GM19351 (cell line): ENCODE measurements at regions not wholly inside any gene's neighbourhood (a gene's known extent, or its start where the extent isn't known, plus 50 kb on each side); places are given as distances from the start of the nearest gene placed in this dataset.
A peak's percentile ranks its signal among the peaks of the same experiment; 100 is the strongest.
"Not testable (repeated sequence)": the region's sequence is repeated elsewhere in the genome, so short reads cannot be mapped to it uniquely, and the experiment has no call there.

Source experiments
- ATAC-seq: cut with Tn5 transposase; IDR thresholded peaks from one replicate; pipeline ENCODE4 v1.9.1; 2021; ENCODE audit warnings: mild to moderate bottlenecking, moderate library complexity; ENCODE audit not compliant: unreplicated experiment

GRCh38 chr12:32010631-32011336, 51.6 kb downstream of the RESF1 start:
- no peak for ATAC-seq

GRCh38 chr12:32012249-32012785, 53.1 kb downstream of the RESF1 start:
- ATAC-seq, result no peak

GRCh38 chr12:32015036-32015435, 55.8 kb downstream of the RESF1 start:
- no peak for ATAC-seq

- ATAC-seq, result no peak
Observed at GRCh38 chr12:32016680-32017482, 57.7 kb downstream of the RESF1 start.

GRCh38 chr12:32021346-32021773, 62.1 kb downstream of the RESF1 start:
- ATAC-seq, result no peak

GRCh38 chr12:32022387-32022786, 63.2 kb downstream of the RESF1 start:
- ATAC-seq, result not testable (repeated sequence)

GRCh38 chr12:32023861-32024260, 64.6 kb downstream of the RESF1 start:
- not testable (repeated sequence) for ATAC-seq

- ATAC-seq, result no peak
Observed at GRCh38 chr12:32024884-32025592, 65.8 kb downstream of the RESF1 start.

- peak; percentile 78 for ATAC-seq
Observed at GRCh38 chr12:32025906-32026305, 66.7 kb downstream of the RESF1 start.

GRCh38 chr12:32027684-32028365, 68.6 kb downstream of the RESF1 start:
- ATAC-seq, result no peak

- ATAC-seq, result no peak
Observed at GRCh38 chr12:32030151-32030550, 70.9 kb downstream of the RESF1 start.

- no peak for ATAC-seq
Observed at GRCh38 chr12:32030676-32031075, 71.5 kb downstream of the RESF1 start.

GRCh38 chr12:32031109-32031508, 71.9 kb downstream of the RESF1 start:
- no peak for ATAC-seq

GRCh38 chr12:32032205-32032810, 73.1 kb downstream of the RESF1 start:
- ATAC-seq, result no peak

- no peak for ATAC-seq
Observed at GRCh38 chr12:32033406-32033805, 73.2 kb upstream of the BICD1 start.

GRCh38 chr12:32034045-32034444, 72.6 kb upstream of the BICD1 start:
- ATAC-seq, result no peak

- ATAC-seq, result no peak
Observed at GRCh38 chr12:32036477-32037263, 70.0 kb upstream of the BICD1 start.

- no peak for ATAC-seq
Observed at GRCh38 chr12:32039347-32039746, 67.3 kb upstream of the BICD1 start.

GRCh38 chr12:32039917-32040575, 66.6 kb upstream of the BICD1 start:
- no peak for ATAC-seq
